Activated CD4-positive, alpha-beta T cell treated with anti-CD3 and anti-CD28 coated beads, Interleukin-10, Interleukin-2, amounts not matched to agents 100 ng/mL and 50 ng/mL, durations not matched to agents 16 hours and 8 hours (primary cell): ENCODE measurements at regions not wholly inside any gene's neighbourhood (a gene's known extent, or its start where the extent isn't known, plus 50 kb on each side); places are given as distances from the start of the nearest gene placed in this dataset.

ENCODE experiments used
- DNase-seq: peaks from one replicate; pipeline ENCODE4 v3.0.0-alpha.2; 2020

GRCh38 chr15:69996321-69997160 lies 101.2 kb downstream of the TLE3 start:
- no peak for DNase-seq

GRCh38 chr15:69997161-69997485 lies 100.6 kb downstream of the TLE3 start:
- no peak for DNase-seq
